GM21390 (cell line): ENCODE measurements at regions not wholly inside any gene's neighbourhood (a gene's known extent, or its start where the extent isn't known, plus 50 kb on each side); places are given as distances from the start of the nearest gene placed in this dataset.
"Not testable (repeated sequence)": the region's sequence is repeated elsewhere in the genome, so short reads cannot be mapped to it uniquely, and the experiment has no call there.

ENCODE experiments used
- ATAC-seq: cut with Tn5 transposase; IDR thresholded peaks from one replicate; pipeline ENCODE4 v1.9.1; 2021; ENCODE audit not compliant: unreplicated experiment

DNA sequence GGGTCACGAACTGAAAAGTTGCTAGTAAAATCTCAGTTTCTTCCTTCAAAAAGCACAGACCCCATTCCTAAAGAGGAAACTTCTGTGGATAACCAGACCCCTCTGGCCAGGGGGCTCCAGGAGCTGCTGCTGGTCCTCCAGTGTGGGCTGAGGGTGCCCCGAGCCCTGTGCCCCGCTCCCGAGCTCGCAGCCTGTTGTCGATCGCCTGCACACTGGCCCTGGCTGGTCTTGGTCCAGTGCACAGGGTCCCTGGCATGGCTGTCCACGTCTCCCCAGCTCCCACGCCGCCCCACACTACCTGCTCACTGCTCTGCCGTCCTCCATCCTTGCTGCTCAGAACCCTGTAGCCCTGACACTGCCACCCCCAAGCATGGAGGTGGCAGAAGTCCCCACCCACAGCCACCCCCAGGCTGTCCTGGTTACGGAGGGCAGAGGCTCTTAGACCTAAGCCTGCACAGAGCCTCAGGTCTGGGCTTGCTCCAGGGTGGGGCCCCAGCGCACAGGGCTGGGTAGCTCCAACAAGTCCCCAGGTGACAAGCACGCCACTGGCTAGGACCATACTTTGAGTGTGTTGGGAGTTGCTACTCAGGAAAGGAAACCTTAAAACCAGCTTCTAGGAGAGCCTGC is 87.0 kb downstream of the PLXNA1 start:
- ATAC-seq, result no peak

DNA sequence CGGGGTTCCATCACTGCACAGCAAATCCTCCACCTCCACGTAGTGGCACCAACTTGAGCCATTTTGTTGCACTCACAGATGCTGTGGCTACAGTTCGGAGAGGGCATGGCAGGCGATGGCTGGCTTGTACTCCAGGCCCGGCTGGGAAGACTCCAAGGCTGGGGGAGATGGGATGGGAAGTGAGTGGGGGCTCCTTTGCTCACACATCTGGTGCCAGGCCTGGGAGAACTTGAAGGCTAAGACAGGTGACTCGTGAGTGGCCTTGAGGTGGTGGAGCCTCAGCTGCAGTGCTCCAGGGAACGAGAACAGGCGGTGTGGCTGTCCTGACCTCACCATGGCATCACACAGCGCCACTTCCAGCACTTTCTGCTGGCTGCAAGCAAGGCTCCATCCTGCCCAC is 87.9 kb downstream of the PLXNA1 start:
- ATAC-seq, result no peak

DNA sequence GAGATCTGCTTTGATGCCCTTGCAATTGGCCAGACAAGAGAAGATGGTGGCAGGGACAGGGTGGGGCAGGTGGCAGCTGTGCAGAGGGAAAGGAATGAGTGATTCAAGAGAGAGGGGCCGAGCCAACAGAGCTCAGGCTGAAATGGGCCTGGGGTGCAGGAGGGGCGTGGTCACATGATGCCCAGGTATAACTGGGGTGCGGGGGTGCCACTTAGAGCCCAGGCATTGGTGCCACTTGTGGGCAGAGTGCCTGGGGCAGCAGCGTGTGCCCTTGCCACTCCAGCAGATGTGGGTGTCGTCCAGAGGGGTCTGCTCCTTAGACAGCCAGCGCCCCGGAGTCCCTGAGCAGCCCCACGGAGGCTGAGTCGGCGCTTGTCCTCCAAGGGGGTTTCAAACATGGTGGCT is 88.7 kb downstream of the PLXNA1 start:
- no peak for ATAC-seq

DNA sequence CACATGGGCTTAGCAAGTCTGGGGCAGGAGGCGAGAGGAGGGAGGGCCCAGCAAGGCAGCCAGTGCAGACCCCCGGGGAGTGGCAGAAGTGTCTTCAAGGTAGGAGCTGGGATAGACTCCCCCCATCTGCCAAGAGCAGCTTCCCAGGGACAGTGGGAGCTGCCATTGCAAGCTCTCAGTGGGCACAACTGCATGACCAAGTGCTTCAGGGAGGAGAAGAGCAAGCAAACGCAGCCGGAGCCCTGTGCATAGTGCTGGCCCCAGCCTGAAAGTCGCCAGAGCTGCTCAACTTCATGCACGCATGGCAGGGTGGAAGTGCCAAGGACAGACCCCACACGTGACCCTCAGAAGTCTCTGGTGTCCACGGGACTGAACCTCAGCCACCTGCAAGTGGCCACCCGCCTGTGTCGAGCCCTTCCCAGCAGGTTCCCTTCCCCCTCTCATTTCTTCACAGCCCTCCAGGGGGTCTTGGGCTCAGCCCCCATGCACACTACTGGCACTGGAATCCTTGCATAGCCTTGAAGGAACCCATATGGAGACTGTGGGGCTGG is 89.4 kb downstream of the PLXNA1 start:
- ATAC-seq, result no peak

DNA sequence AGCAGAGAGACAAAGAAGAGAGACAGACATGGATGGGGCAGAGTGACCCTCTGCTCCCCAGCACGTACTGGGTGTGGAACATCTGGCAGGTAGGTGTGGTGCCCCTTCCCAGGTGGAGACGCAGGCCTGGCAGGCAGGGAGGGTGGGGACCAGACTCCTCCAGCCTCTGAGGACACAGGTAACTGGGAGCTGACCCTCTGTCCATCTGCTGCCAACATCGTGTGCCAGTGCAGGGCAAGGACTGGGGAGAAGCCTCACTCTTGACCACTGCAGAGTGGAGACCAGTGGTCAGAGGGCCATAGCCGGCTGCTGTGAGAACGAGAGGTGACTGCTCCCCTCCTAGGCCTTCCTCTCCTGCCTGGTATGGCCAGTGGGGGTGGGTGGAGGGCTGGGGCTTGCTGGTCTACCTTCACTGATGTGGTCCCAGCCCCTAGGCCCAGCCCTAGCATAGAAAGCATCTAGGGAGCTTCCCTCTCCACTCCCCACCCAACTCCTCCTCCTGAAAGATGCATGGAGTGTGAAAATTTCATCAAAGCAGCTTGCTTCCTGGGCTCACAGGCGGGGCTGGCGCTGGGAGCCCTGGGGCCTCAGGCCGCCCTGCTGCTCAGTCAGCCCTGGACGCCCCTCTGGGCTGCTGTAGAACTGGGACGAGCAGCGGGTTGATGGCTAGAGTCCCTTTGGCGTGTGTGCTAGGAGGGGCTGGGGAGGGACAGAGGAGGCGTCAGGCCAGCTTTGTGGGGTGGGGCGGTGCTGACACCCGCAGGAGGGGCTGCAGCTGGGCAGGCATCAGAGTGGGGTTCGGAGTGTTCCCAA is 90.3 kb downstream of the PLXNA1 start:
- ATAC-seq, result no peak

DNA sequence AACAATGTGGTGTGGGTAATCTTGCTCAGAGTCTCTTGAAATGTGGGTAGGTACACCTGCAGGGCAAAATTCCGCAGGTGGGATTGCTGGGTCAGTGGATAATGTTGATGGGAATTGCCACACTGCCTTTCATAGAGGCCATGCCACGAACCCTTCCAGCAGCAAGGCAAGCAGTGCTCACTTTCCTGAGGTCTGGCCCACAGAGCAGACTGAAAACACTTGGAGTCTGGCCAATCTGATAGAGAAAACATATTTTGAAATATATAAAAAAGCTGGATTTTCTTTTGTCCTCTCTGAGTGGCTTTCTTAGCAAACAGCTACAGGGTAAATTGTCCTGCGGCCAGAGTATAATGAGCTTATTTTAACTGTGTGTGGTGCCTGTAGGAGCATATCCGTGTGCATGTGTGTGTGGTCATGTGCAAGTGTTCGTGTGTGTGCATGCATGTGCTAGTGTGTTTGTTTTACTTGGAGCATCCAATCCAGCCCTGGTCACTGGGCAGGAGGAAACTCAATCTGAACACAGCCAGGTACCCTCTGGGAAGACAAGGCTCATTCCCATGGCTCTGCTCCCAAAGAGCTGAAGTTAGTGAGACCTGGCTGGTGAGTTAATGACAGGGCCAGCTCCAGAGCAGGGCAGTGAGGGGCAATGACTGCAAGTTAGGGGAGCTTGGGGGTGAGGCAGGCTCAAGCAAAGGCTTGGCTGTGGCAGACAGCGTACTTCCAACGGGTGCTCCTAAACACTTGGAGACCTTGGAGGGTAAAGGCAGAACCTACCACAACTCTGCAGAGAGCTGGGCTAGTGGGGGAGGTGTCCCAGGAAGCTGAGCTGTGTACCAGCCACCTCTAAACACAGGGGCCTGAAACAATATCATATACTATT is 91.3 kb downstream of the PLXNA1 start:
- no peak for ATAC-seq

DNA sequence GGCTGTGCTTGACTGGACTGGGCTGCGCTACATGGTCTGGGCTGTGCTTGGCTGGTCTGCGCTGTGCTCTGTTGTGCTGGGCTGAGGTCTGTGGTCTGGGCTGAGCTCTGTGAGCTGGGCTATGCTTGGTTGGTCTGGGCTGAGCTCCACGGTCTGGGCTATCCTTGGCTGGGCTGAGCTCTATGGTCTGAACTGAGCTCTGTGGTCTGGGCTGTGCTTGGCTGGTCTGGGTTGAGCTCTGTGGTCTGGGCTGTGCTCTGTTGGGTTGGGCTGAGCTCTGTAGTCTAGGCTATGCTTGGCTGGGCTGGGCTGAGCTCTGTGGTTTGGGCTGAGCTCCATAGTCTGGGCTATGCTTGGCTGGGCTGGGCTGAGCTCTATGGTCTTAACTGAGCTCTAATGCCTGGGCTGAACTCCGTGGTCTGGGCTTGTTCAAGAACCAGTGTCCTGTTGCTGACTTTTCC is 92.0 kb downstream of the PLXNA1 start:
- ATAC-seq, result peak; percentile 91

DNA sequence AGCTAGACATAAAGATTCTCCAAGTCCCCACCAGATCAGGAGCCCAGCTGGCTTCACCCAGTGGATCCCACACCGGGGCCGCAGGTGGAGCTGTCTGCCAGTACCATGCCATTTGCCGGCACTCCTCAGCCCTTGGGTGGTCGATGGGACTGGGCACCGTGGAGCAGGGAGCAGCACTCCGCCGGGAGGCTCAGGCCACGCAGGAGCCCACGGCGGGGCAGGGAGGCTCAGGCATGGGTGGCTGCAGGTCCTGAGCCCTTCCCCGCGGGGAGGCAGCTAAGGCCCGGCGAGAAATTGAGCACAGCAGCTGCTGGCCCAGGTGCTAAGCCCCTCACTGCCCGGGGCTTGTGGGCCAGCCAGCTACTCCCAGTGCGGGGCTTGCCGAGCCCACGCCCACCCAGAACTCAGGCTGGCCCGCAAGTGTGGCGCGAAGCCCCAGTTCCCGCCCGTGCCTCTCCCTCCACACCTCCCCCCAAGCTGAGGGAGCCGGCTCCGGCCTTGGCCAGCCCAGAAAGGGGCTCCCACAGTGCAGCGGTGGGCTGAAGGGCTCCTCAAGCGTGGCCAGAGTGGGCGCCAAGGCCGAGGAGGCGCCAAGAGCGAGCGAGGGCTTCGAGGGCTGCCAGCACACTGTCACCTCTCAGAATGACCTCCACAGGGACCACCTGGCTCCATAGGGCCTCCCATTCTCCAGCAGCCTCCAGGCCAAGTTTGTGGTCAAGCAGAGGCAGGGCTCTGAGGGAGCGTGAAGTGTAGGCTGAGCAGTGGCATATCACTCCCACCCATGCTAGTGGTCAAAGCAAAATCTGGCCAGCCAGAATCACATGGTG is 93.5 kb downstream of the PLXNA1 start:
- ATAC-seq, result not testable (repeated sequence)

DNA sequence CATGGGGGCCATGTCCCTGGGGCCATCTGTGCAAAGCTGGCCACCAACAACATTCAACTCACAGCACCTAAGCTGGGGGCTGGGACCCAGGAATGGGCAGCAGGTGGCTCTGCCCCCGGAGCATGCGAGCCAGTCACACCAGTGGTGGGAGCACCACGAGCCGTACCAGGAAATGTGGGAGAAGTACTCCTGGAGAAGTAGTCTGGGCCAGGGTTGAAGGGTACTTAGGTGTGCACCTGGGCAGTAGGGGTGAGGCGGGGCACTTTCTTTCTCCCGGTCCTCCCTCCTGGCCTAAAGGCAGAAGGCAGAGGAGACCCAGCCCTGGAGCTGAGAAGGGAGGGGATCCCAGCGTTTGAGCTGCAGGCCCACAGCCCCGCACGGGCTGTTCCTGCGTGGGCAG is 94.2 kb downstream of the PLXNA1 start:
- ATAC-seq, result no peak

DNA sequence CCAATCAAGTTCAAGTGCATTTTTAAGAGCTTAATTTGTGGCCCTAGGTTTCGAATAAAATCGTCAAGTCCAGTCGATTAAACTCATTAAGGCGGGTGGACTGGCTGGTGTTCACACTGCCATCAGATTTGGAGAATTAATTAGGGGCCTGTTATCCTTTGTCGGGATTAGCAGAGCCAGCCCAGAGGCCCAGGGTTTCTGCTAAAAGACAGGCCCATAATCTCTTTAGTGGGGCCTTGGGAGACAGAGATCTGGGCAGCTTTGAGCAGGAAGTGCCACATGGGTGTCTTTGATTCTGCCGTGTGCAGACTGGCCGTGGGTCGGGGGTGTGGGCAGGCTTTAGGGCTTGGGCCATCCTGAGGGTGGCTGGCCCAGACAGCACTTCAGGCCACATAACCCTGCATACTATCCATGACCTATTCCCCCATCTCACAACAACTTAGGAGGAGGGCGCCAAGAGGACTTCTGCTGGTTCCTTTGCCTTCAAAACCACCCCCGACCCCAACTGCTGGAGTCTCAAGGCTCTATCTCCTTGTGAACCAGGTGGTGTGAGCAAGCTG is 94.7 kb downstream of the PLXNA1 start:
- no peak for ATAC-seq

DNA sequence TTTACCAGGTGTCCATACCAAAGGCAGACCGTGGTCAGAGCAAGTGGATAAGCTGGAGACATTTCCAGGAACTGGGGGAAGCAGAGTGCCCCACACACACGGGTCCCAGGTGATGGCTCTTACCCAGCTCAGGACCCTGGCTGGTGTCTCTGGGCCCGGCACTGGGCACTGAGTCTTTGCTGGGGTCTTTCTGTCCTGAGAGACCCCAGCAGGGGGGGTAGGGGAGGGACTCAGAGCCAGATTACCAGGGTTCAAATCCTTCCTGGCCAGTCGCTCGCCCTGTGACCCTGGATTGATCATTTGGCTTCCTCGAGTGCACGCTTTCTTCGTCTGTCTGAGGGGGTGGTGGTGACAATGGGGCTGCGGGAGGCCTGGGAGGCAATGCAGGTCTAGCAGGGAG is 95.7 kb downstream of the PLXNA1 start:
- ATAC-seq, result no peak

DNA sequence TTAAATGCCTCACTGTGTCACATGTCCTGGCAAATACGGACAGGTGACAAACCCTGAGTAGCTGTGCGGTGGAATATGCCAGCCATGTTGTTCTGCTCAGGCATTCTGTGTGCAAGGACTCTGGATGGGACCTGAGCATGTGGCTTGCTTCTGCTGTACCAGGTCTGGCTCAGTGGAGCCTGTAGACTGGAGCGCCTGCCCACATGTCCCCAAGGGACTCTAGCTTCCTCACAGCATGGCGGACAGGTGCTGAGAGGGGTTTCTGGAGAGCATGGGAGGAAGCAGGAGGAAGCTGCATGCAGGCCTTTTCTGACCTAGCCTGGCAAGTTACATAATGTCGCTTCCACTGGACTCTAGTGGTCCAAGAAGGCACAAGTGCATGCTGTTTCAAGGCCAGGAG is 96.3 kb downstream of the PLXNA1 start:
- no peak for ATAC-seq

DNA sequence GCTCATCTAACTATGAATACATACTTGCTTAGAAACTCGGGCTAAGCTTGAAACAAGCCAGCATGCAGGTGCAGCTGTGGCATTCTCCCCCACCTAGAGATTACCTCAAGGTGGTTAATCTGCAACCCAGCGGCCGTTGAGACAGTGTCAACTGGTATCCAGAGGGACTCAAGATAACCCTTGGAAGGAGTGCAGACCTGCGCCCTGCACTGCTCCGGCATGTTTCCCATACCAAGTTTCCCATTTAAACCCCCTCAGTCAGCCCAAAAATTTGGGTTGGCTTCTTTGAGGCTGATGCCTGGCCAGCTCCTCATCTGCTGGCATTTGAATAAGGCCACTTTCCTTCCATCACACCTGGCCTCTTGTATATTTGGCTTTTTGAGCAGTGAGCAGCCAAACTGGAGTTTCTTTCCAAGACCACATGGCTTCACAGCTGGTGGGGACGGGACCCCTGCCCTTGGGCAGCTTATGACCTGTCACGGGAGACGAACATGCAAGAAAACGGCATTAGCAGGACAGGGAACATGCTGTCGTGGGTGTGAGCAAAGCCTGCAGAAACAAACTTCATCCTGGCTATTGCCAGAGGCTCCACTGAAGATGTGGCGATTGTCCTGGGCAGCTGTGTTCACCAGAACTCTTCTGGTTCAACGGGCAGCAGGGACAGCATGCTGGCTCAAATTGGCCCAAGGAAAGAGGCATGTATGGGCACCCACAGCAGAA is 98.2 kb downstream of the PLXNA1 start:
- no peak for ATAC-seq

DNA sequence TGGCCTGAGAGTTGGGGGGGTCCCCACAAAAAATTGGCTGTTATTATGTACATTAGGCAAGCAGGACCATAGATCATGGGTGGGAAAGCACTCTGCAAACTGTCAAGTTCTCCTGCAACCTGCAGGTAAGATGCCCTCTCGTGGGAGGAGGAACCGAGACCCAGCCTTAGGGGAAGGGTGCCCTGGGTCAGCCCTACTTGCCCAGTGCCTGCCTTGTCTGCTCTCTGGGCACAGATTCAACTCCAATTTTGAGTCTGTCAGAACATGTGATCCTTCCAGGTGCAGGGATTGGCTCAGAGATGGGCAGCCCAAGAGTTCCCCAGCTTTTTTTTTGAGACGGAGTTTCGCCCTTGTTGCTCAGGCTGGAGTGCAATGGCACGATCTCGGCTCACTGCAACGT is 99.2 kb downstream of the PLXNA1 start:
- no peak for ATAC-seq

DNA sequence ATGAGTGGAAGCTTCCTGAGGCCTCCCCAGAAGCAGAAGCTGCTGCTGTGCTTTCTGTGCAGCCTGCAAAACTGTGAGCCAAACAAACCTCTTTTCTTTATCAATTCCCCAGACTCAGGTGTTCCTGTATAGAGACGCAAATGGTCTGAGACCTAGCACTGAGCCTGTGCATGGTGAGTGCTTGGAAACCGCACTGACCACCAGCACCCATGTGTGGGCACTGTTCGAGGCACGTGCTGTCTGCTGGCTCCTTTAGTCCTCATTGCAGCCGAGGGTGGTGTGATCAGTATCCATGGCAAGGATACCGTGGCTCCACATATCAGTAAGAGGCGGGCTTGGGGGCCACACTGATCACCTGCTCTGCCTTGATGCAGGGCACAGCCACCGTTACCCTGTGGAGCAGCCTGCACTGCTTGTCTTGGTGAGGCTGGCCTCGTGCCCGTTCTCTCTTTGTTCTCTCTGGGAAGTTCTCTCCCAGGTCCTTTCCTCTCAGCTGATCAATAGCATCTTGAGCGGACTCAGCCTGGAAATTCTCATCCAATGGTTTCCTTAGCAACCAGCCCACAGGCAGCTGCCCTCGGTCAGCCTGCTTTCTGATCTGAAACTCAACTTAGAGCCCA is 101.0 kb downstream of the PLXNA1 start:
- ATAC-seq, result no peak

DNA sequence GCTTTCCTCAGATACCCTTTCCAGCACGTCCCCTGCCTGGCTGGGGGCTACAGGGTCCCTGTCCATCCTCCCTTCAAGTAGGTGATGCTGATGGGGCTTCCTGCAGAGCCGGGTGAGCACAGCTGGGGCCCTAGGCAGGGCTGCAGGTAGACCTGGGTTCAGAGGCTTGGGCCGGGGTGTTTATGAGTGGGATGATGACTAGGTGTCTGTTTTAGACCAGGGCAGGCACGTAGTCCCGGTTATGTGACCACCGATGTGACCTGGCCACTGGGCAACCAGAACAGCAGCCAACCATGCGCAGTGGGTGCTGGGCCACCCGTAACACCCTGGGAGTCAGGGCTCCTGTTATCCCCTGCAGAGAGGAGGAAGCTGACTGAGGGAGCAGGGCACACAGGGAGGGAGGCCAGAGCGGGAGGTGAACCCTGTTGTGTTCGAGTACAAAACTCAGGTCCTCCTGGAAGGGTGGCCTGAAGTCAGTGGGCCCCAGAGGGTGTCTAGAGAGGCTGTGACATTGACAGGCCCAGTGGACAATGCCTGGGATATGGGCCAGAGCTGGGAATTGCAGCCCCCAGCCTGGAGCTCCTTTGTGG is 101.6 kb downstream of the PLXNA1 start:
- ATAC-seq, result no peak

DNA sequence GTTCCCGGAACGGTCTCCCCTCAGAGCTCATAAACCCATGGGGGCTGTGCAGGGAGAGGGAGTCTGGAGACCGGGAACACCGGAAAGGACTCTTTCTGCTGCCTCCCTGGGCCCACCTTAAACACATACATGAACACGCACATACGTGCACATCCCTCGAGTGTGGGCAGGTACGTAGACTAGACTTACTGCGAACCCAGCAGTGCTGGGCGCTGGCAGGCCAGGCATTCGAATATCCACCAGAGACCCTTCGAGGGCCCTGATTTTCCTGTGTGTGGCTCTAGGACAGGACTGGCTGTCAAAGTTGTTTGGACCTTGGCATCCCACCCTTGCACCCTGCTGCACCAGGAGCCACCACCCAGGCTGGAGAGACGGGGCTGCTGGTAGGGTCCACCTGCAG is 102.7 kb downstream of the PLXNA1 start:
- ATAC-seq, result no peak

DNA sequence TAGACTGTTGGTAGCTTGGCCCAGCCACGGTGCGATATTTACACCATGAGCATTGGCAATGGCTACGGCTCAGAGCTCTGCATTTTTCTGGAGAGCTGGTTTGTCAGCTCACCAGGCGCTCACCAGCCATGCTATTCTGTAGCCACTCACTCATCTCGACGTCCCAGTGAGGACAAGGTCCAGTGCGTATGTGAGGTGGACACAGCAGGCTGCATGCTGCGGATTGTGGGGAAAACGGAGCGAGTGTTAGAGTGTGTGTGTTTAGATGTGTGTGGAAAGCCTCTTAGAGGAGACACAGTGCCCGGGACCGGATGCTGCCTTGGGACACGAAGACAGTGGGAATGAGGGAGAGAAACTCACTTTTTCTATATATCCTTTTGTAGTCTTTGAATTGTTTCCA is 103.7 kb downstream of the PLXNA1 start:
- ATAC-seq, result not testable (repeated sequence)

DNA sequence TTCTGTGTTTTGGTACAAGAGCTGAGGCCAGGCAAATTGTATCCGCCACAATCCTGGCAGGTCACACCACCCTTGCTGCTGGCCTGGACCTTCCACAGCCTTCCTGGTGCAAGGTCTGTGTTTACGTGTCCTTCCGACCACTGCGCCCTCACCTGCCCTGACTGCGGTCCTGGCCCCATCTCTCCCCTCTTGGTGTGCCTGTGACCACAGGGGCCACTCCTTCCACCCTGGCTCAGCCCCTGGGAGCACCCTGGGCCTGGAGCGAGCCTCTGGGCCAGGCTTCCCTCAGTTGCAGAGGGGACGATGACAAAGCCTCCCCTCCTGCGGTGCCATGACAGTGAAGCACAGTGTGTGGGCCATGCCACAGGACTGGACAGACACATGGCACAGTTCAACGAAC is 104.5 kb downstream of the PLXNA1 start:
- ATAC-seq, result no peak
